ENCODE measurements at regions not wholly inside any gene's neighbourhood (a gene's known extent, or its start where the extent isn't known, plus 50 kb on each side); places are given as distances from the start of the nearest gene placed in this dataset.
A peak's percentile ranks its signal among the peaks of the same experiment; 100 is the strongest.
"Not testable (repeated sequence)": the region's sequence is repeated elsewhere in the genome, so short reads cannot be mapped to it uniquely, and the experiment has no call there.

DNA sequence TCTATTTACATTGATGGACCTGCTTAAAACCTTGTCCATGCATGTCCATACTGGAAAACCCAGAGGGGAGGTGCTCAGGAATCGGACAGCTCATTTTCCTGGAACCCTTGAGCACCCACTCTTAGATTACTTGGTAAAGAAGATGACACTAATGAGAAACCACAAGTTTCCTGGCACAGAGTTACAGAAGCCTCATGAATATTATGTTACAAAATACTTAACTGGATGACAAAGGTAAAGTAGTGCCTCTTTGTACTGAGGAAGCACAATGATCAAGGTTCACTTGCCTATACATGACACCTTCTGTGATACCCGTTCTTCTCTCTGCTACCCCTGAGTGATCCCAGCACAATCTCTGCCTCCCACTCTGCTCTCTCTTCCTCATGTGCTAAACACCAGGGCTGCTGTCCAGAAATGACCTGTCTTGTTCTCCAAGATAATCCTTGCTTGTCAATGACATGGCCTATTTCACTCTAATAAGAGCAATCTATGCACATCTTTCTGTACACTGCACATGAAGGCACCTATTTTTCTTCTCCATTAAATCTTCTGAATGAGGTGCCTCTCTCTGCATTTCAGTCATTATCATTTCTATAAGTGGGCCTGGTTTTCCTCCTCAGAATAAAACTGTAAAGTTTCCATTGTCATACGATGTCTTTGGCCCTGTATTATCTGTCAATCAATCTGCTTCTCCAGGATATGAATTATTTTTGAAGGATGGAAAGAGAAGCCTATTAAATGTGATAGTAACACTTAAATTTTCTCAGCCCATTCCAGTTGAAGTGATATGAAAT lies 684.0 kb upstream of the ACO1 start:
- DNase-seq = no peak

DNA sequence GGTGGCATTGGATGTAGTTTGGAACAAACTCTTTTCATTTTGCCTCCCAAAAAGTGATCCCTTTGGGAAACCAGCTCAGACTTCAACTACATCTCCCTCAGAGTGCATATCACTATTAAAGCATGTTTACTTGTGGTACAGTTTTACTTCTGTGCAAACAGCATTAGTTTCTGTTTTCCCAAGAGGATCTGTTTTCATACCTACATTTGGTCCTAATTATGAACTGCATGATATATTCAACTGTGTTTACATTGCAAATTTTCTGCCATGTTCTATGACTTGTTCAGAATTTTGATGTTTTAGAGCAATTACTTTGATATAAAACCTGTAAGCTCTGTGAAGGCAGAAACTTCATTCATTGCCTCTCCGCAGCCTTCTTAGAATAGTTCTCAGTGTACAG lies 681.5 kb upstream of the ACO1 start:
- no peak for DNase-seq

DNA sequence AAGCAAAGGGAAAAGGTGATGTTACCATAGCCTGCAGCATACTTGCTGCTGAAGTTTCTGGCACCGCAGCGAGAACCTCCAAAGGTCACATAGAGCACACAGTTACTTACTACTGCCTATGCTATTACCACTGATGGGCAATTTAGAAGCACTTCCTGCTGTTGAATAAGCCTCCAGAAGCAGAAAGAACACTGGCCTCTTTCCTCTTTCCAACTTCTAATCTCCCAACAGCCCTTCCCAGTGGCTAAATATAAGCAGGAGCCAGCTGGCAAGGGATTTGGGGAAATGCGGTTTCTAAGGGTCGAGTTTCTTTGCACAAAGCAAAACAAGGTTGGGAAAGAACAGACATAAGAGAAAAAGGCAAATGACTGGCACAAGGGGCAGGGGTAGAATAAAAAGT lies 669.2 kb upstream of the ACO1 start:
- DNase-seq = no peak

DNA sequence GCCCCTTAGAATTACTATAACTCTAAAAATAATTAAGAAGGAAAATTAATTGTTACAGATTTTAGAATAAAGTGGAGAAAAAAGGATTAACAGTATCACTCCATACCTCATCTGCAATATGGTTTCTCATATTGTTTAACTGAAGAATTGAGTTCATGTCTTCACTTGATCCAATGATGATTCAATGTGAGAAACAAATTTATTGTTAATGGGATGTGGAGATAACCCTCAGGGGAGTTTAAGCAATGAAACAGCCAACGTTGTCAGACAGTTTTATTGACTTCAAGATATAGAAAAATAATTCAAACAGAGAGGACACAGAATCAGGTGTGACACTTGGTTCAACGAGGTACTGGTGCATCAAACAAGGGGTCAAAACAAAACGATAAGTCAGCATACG lies 665.2 kb upstream of the ACO1 start:
- DNase-seq = no peak

DNA sequence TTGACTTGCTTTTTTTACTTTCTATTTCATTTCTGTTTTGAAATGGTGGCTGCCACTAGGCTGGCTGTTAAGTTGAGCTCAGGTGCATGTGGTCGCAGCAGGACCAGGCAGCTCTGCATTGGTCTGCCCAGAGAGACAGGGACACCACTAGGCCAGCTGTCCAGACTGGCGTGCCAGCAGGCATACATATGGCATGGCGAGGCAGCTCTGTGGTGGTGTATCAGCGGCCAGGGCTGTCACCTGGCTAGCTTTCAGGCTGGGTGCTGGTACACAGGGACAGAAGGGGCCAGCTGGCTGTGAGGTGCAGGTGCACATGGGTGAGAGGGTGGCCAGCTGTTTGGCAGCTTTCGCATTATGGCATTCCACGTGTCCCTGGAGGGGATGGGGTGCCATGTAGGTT lies 654.0 kb upstream of the ACO1 start:
- DNase-seq = no peak

DNA sequence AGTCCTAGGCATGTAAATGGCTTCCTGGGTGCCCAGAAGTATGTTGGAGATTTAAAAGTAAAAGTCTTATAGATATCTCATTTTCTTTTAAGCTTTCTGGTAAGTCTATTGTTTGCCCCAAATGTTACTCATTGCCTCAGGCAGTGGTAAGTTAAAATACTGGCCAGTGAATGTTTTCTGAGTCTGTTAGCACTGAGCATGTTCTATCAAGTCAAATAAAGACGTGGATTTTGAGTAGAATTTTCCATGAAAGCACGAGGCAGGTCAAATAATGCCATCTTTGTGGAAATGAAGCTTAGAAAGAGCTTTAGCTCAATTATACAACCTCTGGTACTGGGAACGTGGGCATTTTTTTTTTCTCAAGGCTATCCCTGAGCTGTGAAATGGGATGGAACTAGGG lies 651.3 kb upstream of the ACO1 start:
- DNase-seq = no peak

DNA sequence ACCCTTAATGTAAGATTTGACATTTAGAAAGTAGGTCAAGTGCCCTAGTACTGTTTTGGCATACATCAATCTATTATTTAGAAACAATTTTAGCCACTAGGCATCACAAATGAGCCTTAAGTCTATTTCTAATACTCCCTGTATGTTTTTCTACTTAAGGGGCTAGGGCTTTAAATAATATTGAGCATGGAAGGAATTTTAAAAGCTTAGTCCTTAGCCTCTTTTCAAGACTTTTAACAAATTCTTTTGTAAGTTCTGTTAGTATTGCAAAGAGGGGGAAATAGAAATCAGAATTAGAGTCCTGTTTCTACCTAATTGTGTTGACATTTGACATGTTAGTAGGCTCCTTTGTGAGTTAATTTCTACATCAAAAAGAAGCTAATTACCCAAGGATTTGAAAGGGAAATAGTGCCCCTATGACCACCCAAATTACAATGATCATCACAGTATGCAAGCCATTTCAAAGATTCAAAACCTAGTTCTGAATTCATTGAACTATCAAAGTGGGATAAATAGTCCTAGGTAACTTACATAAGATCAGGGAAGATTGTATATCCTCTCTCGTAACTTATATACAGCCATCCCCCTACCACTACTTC lies 647.8 kb upstream of the ACO1 start:
- DNase-seq = no peak

DNA sequence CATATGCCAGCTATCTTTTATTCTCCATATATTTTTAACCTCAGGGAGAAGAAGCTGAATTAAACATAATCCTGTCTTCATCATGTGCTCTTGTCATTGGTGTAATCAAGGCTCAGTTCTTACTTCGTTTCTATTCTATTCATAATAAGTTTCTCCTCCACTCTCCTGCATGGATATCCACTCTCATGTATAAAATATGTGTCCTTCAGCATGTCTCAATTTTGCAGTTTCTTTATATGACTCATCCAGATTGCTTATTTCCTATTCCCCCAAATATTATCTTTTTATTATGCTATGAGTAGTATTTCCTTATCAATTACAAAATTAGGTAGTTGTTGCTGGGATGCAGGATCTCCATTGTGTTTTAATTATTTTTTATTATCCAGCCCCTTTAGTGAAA lies 643.7 kb upstream of the ACO1 start:
- DNase-seq = no peak

DNA sequence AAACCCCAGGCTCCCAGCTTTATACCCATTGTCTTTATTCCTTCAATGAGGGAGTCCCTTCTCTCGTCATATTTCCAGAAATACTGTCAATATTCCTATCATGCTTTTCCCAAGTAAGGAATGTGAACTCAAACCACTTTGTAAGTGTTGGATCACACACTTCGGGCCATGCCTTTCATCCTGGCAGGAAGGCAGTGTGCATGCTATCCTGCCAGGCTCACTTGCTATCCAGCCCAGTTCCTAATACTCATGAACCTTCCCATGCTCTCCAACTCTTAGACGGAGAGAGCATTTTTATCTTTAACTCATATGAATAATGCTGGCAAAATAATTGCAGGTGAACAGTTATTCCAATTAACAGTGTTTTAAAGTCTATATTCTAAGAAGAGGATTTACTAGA lies 639.9 kb upstream of the ACO1 start:
- no peak for DNase-seq

DNA sequence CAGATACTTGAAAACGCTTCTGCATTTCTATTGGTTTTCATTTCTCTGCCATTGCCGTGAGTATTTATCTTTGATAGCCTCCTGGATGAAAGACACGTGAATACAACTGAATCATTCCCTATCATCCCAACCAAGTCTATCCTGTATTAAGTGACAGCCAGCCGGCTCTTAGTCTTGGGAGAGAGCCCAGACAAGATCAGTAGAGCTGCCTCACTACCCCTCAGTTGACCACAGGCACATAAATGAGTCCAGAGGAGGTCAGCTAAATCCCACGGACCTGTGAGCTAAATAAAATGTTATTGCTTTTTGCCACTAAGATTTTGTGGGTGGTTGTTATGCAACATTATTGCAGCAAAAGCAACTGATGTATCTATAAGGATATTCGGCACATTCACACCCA lies 639.0 kb upstream of the ACO1 start:
- no peak for DNase-seq

DNA sequence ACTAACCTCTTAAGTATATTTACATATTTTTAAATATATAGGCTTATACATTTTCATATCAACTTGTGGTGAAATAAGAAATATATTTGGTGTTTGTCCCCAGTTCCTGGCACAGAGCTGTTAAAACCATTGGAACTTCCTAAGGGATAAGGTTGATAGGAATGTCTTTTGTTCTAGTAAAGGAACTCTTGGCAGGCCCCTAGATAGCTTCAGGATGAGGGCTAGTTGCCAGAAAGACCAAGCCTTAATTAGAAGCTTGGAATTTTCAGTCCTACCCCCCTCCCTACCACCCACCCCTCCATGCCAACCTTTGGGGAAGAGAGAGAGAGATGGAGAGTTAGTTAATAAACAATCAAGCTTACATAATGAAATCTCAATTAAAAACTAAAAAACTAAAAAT lies 638.6 kb upstream of the ACO1 start:
- DNase-seq = peak; percentile 29

DNA sequence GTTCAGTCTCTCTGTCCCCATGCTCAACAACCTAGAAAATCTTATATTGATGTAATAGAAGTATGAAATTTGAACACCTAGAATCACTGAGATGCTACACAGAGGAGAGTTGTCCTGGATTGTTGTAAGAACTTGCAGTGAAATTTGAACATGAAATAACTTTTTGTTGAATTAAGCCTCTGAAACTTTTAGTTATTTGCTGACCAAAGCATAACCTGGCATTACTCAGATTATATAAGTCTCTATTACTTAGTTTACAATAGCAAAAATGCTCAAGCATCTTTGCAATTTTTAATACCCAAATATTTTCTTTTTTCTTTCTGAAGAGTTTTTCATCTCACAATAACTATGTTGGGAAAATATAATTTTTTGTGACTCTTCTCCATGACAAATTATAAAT lies 630.7 kb upstream of the ACO1 start:
- no peak for DNase-seq

DNA sequence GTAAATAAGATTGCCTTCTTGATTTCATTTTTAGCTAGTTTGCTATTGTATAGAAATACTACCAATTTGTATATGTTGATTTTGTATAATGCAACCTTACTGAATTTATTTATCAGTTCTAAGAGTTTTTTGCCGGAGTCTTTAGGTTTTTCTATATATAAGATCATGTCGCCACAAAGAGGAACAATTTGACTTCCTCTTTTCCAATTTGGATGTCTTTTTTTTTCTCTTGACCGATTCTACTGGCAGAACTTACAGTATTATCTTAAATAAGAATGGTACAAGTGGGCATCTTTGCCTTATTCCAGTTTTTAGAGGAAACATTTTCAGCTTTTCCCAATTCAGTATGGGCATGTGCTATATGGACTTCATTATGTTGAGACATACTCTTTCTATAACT lies 624.7 kb upstream of the ACO1 start:
- DNase-seq = no peak

DNA sequence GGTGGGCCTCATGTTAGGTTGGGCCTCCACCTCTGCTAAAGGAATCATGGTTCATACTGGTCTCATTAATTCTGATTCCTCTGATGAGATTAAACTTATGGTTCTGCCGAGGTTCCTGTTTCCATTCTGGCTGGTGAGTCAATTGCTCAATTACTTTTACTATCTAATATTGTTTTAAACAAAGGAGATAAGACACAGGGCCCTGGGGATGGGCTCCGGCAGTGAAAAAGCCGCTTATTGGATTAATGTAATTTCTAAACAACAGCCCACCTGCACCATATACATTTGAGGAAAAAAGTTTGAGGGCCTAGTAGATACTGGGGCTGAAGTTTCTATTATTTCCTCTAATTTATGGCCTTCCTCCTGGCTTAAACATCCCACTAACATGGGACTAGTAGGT lies 610.4 kb upstream of the ACO1 start:
- DNase-seq = not testable (repeated sequence)

DNA sequence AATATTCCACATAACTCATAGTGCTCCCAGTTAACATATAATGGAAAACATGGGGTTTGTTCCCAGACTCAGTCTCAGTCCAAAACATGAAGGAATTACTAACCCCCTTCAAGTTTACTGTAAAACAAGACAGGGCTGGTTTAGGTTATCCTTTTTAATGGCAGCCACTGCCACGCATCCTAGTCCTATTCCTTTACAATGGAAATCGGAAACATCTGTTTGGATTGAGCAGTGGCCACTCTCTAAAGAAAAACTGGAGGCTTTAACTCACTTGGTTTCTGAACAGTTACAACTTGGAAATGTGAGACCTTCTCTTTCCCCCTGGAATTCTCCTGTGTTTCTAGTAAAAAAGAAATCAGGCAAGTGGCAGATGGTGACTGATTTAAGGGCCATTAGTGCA lies 609.9 kb upstream of the ACO1 start:
- DNase-seq = peak; percentile 93

DNA sequence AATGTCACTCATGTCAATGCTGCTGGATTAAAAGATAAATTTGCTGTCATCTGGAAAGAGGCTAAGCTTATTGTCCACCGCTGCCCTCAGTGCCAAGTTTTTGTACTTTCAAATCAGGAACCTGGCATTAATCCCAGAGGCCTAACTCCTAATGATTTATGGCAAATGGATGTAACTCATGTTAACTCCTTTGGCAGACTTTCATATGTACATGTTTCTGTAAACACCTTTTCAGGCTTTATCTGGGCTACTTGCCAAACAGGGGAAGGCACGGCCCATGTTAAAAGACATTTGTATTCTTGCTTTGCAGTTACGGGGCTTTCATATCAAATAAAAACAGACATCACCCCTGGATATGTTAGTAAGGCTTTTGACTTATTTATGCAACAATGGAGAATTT lies 608.0 kb upstream of the ACO1 start:
- peak; percentile 99 for DNase-seq

DNA sequence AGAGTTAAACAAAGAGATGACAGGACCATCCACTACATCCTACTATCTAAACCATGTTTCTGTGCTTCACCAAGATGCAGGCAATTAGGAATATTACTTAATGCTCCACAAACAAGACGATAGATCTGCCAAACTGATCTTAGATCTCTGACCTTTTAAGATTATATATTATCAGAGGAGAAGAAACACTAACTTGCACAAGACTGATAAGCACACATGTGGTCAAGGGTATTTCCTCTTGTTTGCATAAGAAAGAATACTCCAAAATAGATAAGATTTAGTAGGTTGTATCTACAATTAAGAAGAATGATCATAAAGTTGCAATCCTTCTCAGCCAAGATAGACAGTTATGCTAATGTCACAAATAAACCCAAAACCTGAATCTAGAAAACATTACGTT lies 601.0 kb upstream of the ACO1 start:
- no peak for DNase-seq

DNA sequence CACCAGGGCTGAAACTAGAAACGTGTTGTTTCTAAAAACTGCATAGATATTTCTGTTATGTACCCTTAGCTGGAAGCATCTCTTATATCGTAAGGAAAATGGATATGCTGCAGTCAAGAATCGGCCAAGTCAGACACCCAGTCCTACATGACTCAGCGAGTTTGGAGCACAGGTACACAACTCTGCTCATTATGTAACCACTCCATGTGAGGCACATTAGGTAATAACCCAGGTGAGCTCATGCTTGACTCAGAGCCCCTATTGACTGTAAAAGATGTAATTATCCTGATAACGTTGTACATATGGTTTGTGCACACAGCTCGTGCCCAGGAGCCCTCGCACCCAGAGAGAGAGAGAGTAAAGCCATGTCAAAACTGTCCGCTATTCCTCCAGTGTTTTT lies 593.7 kb upstream of the ACO1 start:
- DNase-seq = no peak

DNA sequence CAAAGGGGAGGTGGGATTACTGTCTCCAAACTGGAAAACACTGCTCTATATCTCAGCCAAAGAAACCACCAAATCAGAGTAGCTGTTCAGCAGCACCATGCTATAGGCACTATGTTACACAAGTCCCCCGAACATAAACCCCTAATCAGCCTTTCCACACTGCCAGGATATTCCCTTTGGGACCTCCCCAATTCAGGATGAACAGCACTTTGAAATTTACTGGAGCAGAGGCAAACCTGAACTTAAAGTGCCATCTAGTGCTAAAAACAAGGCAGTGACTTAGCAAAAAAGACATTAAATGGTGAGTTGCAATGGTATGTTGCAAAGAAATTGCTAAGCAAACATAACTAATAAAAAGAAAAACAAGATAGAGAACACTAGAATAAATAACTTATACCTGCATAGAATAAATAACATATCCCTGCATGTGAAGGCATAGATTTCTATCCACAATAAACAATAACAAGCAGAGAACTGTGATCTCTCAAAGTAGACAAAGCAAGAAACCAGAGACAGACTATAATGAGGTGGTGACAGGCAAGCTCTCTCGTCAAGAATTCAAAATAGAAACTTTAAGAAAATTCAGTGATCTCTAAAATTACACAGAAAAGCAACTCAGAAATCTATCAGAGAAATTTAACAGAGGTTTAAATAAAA lies 584.4 kb upstream of the ACO1 start:
- peak; percentile 79 for DNase-seq

DNA sequence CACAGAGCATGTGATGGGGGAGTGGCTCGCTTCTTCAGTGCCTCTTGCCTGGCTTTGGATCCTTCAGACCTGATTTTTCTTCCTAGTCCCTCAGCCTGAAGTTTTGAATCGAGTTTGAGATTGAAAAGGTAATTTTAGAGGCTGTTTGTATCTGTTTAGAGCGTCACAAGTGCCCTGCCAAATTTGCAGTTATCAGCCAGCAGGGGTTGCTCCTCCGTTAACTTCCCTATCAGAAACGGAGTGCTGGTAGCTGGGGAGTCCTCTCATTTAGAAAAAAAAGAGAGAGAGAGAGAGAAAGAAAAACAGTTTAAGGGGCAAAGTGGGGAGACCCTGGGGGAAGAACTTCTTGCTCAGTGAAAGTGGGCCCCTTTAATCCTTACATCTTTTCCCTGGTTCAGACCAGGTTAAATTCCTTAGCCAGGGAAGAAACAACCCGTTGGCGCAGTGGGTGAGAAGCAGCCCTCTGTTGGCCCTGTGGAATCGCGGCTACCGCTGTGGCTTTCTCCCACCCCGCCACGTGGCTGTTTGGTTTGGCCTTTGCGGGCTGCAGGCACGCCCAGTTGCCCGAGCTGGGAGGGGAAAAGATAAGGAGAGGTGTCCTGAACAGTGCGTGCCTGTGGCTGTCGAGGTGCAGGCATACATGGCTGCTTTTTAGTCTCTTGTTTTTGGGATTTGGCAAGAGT lies 576.7 kb upstream of the ACO1 start:
- no peak for DNase-seq

DNA sequence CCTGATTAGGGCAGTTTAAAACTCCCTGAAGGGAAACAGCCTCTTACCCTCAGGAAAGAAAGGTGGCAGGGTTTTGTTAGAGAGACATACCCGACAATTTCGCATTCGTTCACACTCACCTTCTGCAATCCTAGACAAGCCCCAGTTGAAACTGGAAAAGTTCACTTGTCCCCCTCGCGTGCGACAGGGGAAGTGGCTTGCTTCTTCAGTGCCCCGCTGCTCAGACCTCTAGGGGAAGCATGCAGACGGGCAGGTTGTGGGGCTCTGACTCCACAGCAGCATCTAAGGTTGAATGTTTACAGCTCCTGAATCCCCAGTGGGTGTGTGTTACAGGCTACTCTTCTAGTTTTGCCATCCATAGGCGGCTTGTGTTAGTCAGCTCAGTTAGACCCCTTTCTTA lies 575.7 kb upstream of the ACO1 start:
- no peak for DNase-seq

DNA sequence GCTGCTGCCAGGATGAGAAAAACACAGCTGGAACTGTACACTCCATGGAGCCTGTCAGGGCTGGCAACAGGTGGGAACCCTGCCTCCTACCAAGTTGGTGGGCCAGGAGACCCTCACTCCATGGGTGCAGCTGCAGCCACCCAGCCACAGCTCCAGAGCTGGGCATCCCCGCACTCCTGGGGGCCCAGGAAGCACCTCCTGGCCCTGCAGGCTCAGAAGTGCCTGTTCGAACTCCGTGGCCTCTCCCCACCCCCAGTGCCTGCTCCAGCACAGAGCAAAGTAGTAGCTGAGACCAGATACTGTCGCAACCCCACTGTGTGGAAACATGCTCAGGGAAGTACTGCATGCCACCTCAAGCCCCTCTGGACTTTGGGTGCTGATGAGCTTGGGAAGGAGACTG lies 564.0 kb upstream of the ACO1 start:
- no peak for DNase-seq

DNA sequence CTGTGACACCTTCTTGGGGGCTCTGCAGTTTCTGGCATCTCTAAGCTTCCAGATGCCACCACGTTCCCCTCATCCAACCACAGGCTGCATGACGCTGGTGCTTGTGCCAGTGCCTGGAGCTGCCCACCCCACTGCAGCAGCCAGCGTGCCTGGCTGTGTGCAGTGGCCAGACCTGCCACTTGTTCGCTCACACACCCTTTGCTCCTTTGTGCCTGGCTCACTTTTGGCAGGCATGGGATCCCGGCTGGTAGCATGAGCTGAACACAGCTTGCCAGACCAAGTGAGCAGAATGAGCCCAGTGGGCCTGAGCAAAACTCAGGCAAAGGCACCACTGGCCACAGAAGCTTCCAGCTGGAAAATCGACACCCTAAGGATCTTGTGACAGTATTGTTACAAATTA lies 562.9 kb upstream of the ACO1 start:
- no peak for DNase-seq

DNA sequence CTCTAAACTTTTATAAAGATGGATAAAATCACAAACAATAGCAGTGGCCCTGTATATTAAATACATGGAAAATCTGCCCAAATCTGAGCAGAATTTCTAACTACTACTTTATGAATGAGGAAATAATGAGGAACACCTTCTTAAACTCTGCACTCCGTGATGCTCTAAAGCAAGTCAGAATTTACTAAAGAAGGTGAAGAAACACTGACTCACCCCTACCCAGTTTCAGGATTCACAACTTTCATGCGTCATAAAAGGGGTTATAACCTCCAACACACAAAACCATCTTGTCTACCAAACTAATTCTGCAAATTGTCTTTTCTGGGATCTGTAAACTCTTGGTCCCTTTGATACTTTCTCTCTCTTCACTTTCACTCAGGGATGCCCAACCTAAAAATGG lies 561.1 kb upstream of the ACO1 start:
- DNase-seq = no peak

Data from NCI-H446 treated with DMSO at 0.1 percent for 48 hours (cell line).